Cerebellar nuclear complex (tissue), 1 donor: ENCODE measurements at regions not wholly inside any gene's neighbourhood (a gene's known extent, or its start where the extent isn't known, plus 50 kb on each side); places are given as distances from the start of the nearest gene placed in this dataset.

Experiments
- DNase-seq, 2 experiments: peaks; one replicate each; lab custom pipeline; 2025; lab: John Stamatoyannopoulos, UW

- no peak for DNase-seq
These were observed 413.2 kb downstream of the CDH26 start for GRCh38 chr20:60371384-60371783.

- no peak for DNase-seq
These were observed 414.1 kb downstream of the CDH26 start for GRCh38 chr20:60372275-60372674.

- no peak for DNase-seq
These were observed 414.6 kb downstream of the CDH26 start for GRCh38 chr20:60372822-60373221.

- DNase-seq: no peak
These were observed 420.4 kb downstream of the CDH26 start for GRCh38 chr20:60378620-60379019.

GRCh38 chr20:60381643-60382400, 423.6 kb downstream of the CDH26 start:
- no peak for DNase-seq

- no peak for DNase-seq
These were observed 431.2 kb downstream of the CDH26 start for GRCh38 chr20:60389441-60389840.

GRCh38 chr20:60389882-60390281, 431.7 kb downstream of the CDH26 start:
- no peak for DNase-seq

GRCh38 chr20:60395991-60396390, 437.8 kb downstream of the CDH26 start:
- no peak for DNase-seq

GRCh38 chr20:60400567-60400966, 442.3 kb downstream of the CDH26 start:
- DNase-seq: no peak

- DNase-seq: no peak
These were observed 444.2 kb downstream of the CDH26 start for GRCh38 chr20:60402189-60403058.

GRCh38 chr20:60403105-60403741, 445.0 kb downstream of the CDH26 start:
- no peak for DNase-seq

GRCh38 chr20:60407011-60407771, 449.0 kb downstream of the CDH26 start:
- DNase-seq: no peak

- DNase-seq: no peak
These were observed 449.7 kb downstream of the CDH26 start for GRCh38 chr20:60407938-60408337.

- DNase-seq: no peak
These were observed 450.2 kb downstream of the CDH26 start for GRCh38 chr20:60408435-60408834.

GRCh38 chr20:60410618-60411264, 452.5 kb downstream of the CDH26 start:
- no peak for DNase-seq

- DNase-seq: no peak
These were observed 453.6 kb downstream of the CDH26 start for GRCh38 chr20:60411813-60412212.

GRCh38 chr20:60420676-60421229, 462.5 kb downstream of the CDH26 start:
- DNase-seq: no peak

- DNase-seq: no peak
These were observed 464.6 kb downstream of the CDH26 start for GRCh38 chr20:60422848-60423247.

GRCh38 chr20:60424267-60424902, 466.2 kb downstream of the CDH26 start:
- DNase-seq: no peak

GRCh38 chr20:60427516-60427915, 469.3 kb downstream of the CDH26 start:
- no peak for DNase-seq

GRCh38 chr20:60428651-60429050, 470.4 kb downstream of the CDH26 start:
- DNase-seq: no peak
